HepG2 (cell line): ENCODE measurements at regions not wholly inside any gene's neighbourhood (a gene's known extent, or its start where the extent isn't known, plus 50 kb on each side); places are given as distances from the start of the nearest gene placed in this dataset.

ENCODE experiments used
- AKNA ChIP-seq: sonication (generic); formaldehyde crosslinking; IDR thresholded peaks from 2 replicates; pipeline ENCODE4 v1.4.0; 2020; ENCODE audit warnings: missing genetic modification reagents, borderline replicate concordance
- GTF2F1 ChIP-seq: fragments of 150-350 bp; IDR thresholded peaks from 2 replicates; pipeline ENCODE4 v1.6.1; 2014; ENCODE audit warnings: low read length
- MXD1 ChIP-seq: sonication (generic); formaldehyde crosslinking; IDR thresholded peaks from 2 replicates; pipeline ENCODE4 v1.4.0; 2020; ENCODE audit warnings: mild to moderate bottlenecking, missing genetic modification reagents
- NFATC3 ChIP-seq: sonication (generic); formaldehyde crosslinking; IDR thresholded peaks from 2 replicates; pipeline ENCODE4 v1.5.1; 2020; ENCODE audit warnings: mild to moderate bottlenecking, missing genetic modification reagents
- PCBP1 ChIP-seq: fragments of 200-400 bp; formaldehyde crosslinking; IDR thresholded peaks from 2 replicates; pipeline ENCODE4 v1.6.1; 2017; ENCODE audit warnings: mild to moderate bottlenecking, low read depth, low read length, borderline replicate concordance
- POLR2G ChIP-seq: fragments of 200-400 bp; formaldehyde crosslinking; IDR thresholded peaks from 2 replicates; pipeline ENCODE4 v1.6.1; 2018; ENCODE audit warnings: mild to moderate bottlenecking, low read depth, low read length, moderate library complexity
- SIN3B ChIP-seq: fragments of 150-350 bp; IDR thresholded peaks from 2 replicates; pipeline ENCODE4 v1.6.1; 2014; ENCODE audit warnings: low read length
- SYNCRIP ChIP-seq: fragments of 200-400 bp; formaldehyde crosslinking; IDR thresholded peaks from 2 replicates; pipeline ENCODE4 v1.6.1; 2018; ENCODE audit warnings: mild to moderate bottlenecking, low read depth, low read length; ENCODE audit not compliant: insufficient read depth
- ZNF431 ChIP-seq: sonication (generic); formaldehyde crosslinking; IDR thresholded peaks from 2 replicates; pipeline ENCODE4 v1.9.0; 2022; ENCODE audit warnings: missing genetic modification reagents, low read depth, mild to moderate bottlenecking, borderline replicate concordance
- ZNF75D ChIP-seq: sonication (generic); formaldehyde crosslinking; IDR thresholded peaks from 2 replicates; pipeline ENCODE4 v1.8.1; 2023; ENCODE audit warnings: missing genetic modification reagents, mild to moderate bottlenecking, borderline replicate concordance
- ZSCAN9 ChIP-seq: IDR thresholded peaks from 2 replicates; pipeline ENCODE4 v1.6.1; 2016; ENCODE audit warnings: borderline replicate concordance

- no peak for TF ChIP-seq MXD1 (CRISPR knock-in tag)
- TF ChIP-seq ZNF75D = no peak
- no peak for TF ChIP-seq ZSCAN9 (CRISPR knock-in tag)
- TF ChIP-seq SYNCRIP = no peak
- no peak for TF ChIP-seq NFATC3 (CRISPR knock-in tag)
- TF ChIP-seq GTF2F1 = no peak
- TF ChIP-seq PCBP1 = no peak
- no peak for TF ChIP-seq AKNA (CRISPR knock-in tag)
- no peak for TF ChIP-seq SIN3B
- TF ChIP-seq POLR2G = no peak
- no peak for TF ChIP-seq ZNF431 (CRISPR knock-in tag)
Measured at GRCh38 chr13:94784066-94784465, 71.7 kb upstream of the SOX21 start (continued).
